Progenitor cell of endocrine pancreas (in vitro differentiated cells): ENCODE measurements at regions not wholly inside any gene's neighbourhood (a gene's known extent, or its start where the extent isn't known, plus 50 kb on each side); places are given as distances from the start of the nearest gene placed in this dataset.

ENCODE experiments used
- DNase-seq: peaks from one replicate; pipeline ENCODE4 v3.0.0; 2021; ENCODE audit warnings: low spot score; ENCODE audit not compliant: unreplicated experiment
- H3K27ac Mint-ChIP-seq: 2 replicates; pipeline ENCODE4 v1.8.0; 2021; ENCODE audit warnings: mild to moderate bottlenecking, moderate library complexity, mixed read lengths
- H3K27me3 Mint-ChIP-seq: 2 replicates; pipeline ENCODE4 v1.8.0; 2021; ENCODE audit warnings: mixed read lengths
- H3K36me3 Mint-ChIP-seq: 2 replicates; pipeline ENCODE4 v1.8.0; 2022; ENCODE audit warnings: mixed read lengths; ENCODE audit not compliant: insufficient read depth
- H3K4me1 Mint-ChIP-seq: 2 replicates; pipeline ENCODE4 v1.8.0; 2021; ENCODE audit warnings: low read depth, mixed read lengths
- H3K4me3 Mint-ChIP-seq: 2 replicates; pipeline ENCODE4 v1.8.0; 2021; ENCODE audit warnings: low read depth, mild to moderate bottlenecking, moderate library complexity, mixed read lengths
- H3K9me3 Mint-ChIP-seq: 2 replicates; pipeline ENCODE4 v1.8.0; 2021; ENCODE audit warnings: low read depth, mixed read lengths
- CTCF ChIP-seq: fragments of 200-600 bp; sonication (generic); IDR thresholded peaks from one replicate; pipeline ENCODE4 v1.5.0; 2021; ENCODE audit warnings: antibody characterized with exemption, mild to moderate bottlenecking; ENCODE audit not compliant: unreplicated experiment

DNA sequence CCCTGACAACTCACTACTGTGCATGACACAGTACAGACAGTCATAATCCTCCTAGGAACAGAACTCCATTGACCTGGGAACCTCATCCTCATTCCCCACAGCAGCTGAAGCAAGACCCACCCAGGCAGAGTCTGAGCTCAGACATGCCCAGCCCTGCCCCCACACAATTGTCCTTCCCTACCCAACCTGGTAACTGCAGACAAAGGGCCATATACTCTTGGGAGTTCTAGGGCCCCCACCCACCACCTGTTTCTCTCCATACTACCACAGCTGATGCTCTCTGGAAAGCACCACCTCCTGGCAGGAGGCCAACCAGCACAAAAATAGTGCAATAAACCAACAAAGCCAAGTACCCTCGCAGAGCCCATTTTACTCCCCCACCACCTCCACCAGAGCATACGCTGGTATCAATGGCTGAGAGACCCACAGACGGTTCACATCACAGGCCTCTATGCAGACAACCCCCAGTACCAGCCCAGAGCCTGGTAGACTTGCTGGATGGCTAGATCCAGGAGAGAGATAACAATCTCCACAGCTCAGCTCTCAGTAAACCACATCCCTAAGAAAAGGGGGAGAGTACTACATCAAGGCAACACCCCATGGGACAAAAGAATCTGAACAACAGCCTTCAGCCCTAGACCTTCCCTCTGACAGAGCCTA lies 159.7 kb upstream of the CXADR start:
- Mint-ChIP-seq H3K9me3 (peaks cover 3% of the 10 kb centered on the region), H3K27ac (no peak overlapping the region), H3K27me3 (no peaks in the 10 kb centered on the region), H3K36me3 (no peaks in the 10 kb centered on the region), H3K4me1 (peaks cover 4% of the 10 kb centered on the region), H3K4me3 (no peak overlapping the region)
- TF ChIP-seq CTCF, result no peak
- DNase-seq, result no peak

GRCh38 chr21:17359781-17360180 lies 153.1 kb upstream of the CXADR start:
- no peak for DNase-seq
- Mint-ChIP-seq H3K4me1 (no peaks in the 10 kb centered on the region), H3K36me3 (no peaks in the 10 kb centered on the region), H3K27me3 (no peaks in the 10 kb centered on the region), H3K4me3 (no peak overlapping the region), H3K27ac (no peak overlapping the region), H3K9me3 (no peaks in the 10 kb centered on the region)
- no peak for TF ChIP-seq CTCF

GRCh38 chr21:17368748-17369363 lies 144.0 kb upstream of the CXADR start:
- TF ChIP-seq CTCF, result no peak

GRCh38 chr21:17370263-17370662 lies 142.6 kb upstream of the CXADR start:
- no peaks in the 10 kb centered on the region for H3K36me3 Mint-ChIP-seq
- no peak overlapping the region for H3K4me3 Mint-ChIP-seq
- TF ChIP-seq CTCF, result no peak
- peaks cover under 1% of the 10 kb centered on the region for H3K9me3 Mint-ChIP-seq
- peaks cover 20% of the 10 kb centered on the region for H3K4me1 Mint-ChIP-seq
- H3K27me3 Mint-ChIP-seq, result no peaks in the 10 kb centered on the region
- H3K27ac Mint-ChIP-seq, result peak overlapping the region; percentile 47
- DNase-seq, result no peak

More at GRCh38 chr21:17368748-17369363, 144.0 kb upstream of the CXADR start:
- Mint-ChIP-seq H3K9me3 (peaks cover 4% of the 10 kb centered on the region), H3K4me1 (peaks cover 20% of the 10 kb centered on the region), H3K36me3 (no peaks in the 10 kb centered on the region), H3K27me3 (no peaks in the 10 kb centered on the region), H3K27ac (no peak overlapping the region), H3K4me3 (no peak overlapping the region)
- DNase-seq, result no peak

- no peak for DNase-seq
- Mint-ChIP-seq H3K27ac (peak overlapping the region; percentile 33), H3K4me3 (no peak overlapping the region)
Measured at GRCh38 chr21:17370916-17371315, 141.9 kb upstream of the CXADR start.

More at GRCh38 chr21:17370916-17371315, 141.9 kb upstream of the CXADR start:
- peaks cover 3% of the 10 kb centered on the region for H3K36me3 Mint-ChIP-seq
- no peak for TF ChIP-seq CTCF
- H3K9me3 Mint-ChIP-seq, result peaks cover 4% of the 10 kb centered on the region
- H3K4me1 Mint-ChIP-seq, result peaks cover 20% of the 10 kb centered on the region
- no peaks in the 10 kb centered on the region for H3K27me3 Mint-ChIP-seq
